ENCODE measurements at regions not wholly inside any gene's neighbourhood (a gene's known extent, or its start where the extent isn't known, plus 50 kb on each side); places are given as distances from the start of the nearest gene placed in this dataset.

DNA sequence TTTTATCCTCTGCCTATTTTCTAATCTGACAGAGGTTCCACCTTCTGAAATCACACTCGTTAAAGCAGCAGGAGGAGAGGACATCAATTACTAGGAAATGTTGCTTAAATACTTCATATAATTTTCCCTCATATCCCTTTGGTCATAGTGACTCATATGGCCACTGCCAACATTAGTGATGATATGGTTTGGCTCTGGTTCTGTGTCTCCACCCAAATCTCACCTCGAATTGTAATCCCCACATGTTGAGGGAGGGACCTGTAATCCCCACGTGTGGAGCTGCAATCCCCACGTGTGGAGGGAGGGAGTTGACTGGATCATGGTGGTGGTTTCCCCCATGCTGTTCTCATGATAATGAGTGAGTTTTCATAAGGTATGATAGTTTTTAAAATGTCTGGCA, 618.4 kb upstream of the SLITRK5 start:
- WGBS, 2 donors, result 44 to 60% methylated on average over 4 of the region's 4 CpGs
- no peaks in the 10 kb centered on the region for H3K36me3 ChIP-seq
- no peak for DNase-seq
- no peak for ATAC-seq
- no peaks in the 10 kb centered on the region for H3K4me1 ChIP-seq
- H3K4me3 ChIP-seq, result no peak overlapping the region
- TF ChIP-seq, protein P1, sequence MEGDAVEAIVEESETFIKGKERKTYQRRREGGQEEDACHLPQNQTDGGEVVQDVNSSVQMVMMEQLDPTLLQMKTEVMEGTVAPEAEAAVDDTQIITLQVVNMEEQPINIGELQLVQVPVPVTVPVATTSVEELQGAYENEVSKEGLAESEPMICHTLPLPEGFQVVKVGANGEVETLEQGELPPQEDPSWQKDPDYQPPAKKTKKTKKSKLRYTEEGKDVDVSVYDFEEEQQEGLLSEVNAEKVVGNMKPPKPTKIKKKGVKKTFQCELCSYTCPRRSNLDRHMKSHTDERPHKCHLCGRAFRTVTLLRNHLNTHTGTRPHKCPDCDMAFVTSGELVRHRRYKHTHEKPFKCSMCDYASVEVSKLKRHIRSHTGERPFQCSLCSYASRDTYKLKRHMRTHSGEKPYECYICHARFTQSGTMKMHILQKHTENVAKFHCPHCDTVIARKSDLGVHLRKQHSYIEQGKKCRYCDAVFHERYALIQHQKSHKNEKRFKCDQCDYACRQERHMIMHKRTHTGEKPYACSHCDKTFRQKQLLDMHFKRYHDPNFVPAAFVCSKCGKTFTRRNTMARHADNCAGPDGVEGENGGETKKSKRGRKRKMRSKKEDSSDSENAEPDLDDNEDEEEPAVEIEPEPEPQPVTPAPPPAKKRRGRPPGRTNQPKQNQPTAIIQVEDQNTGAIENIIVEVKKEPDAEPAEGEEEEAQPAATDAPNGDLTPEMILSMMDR (IDR thresholded peaks at IDR 0.05), result no peak
- intact Hi-C loops (cut with DNase I), result no loop called here
- H3K27me3 ChIP-seq, result no peaks in the 10 kb centered on the region
- peaks cover 0 to 10% (median 0%) of the 10 kb centered on the region in 11 donors for H3K9me3 ChIP-seq
- H3K27ac ChIP-seq, result no peak overlapping the region

DNA sequence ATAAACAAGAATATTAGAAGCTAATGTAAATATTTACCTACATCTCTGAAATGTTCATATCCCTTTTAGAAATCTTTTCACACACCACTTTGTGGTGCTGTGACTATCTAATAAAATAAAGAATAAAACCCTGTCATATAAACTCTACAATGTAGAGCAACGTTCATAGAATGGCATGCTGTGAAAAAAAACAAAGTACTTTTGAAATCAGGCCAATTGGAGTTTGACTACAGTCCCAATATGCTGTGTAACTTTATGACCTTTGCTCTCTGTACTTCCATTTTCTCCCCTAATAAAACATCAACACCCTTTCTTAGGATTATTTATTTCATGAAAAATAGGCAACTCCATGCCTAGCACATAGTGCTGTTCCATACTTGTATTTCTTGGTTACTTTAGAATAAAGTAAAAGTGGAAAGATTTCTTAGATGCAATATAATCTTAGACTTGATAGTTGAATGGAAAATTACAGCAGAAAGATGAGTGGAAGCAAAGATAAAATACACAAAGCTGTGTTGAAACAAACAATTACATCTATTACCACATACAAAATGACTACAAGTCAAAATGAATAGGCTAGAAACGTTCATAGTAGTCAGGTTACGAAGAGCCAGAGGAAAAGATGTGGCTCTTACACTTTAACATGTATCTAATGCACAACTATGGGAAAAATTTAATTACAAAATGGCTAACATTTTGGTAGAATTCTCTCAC, 613.2 kb upstream of the SLITRK5 start:
- H3K27ac ChIP-seq, result no peak overlapping the region
- DNase-seq, result no peak
- intact Hi-C loops (cut with DNase I), result no loop called here
- H3K27me3 ChIP-seq, result no peaks in the 10 kb centered on the region
- WGBS, 2 donors, result 48 to 55% methylated on average over 3 of the region's 3 CpGs
- H3K4me3 ChIP-seq, result no peak overlapping the region
- no peaks in the 10 kb centered on the region for H3K4me1 ChIP-seq
- no peak for ATAC-seq
- TF ChIP-seq, protein P1 (IDR thresholded peaks at IDR 0.05), result no peak
- H3K9me3 ChIP-seq, result peaks cover 0 to 5% (median 0%) of the 10 kb centered on the region in 11 donors
- H3K36me3 ChIP-seq, result no peaks in the 10 kb centered on the region

DNA sequence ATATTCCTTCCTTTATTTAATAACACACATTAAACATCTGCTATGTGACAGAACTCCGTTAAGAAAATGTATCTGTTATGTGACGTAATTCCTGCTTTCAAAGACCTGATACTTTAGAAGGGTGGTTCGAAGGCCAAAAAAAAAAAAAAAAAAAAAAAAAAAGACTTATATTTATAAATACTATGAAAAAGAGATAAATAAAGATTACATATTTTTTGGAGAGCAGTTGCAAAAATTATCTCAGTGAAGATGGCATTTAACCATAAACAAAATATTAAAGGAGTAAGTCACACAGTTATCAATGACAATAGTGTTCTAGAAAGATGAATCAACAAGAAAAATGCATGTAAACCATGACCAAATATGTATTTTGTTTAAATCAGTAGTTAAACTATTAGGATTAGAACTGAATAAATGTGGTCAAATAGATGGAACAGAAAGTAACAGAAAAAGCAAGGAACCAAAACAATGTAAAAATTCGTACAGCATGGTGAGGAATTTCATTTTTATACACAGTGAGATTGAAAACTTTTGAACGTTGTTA, 612.3 kb upstream of the SLITRK5 start:
- H3K27me3 ChIP-seq, result no peaks in the 10 kb centered on the region
- no peak for DNase-seq
- H3K9me3 ChIP-seq, result peaks cover 0 to 5% (median 0%) of the 10 kb centered on the region in 11 donors
- no peak for ATAC-seq
- no peaks in the 10 kb centered on the region for H3K36me3 ChIP-seq
- TF ChIP-seq, protein P1 (IDR thresholded peaks at IDR 0.05), result no peak
- H3K27ac ChIP-seq, result no peak overlapping the region
- 57 to 60% methylated on average over 5 of the region's 5 CpGs for WGBS, 2 donors
- H3K4me1 ChIP-seq, result no peaks in the 10 kb centered on the region
- no peak overlapping the region for H3K4me3 ChIP-seq
- intact Hi-C loops (cut with DNase I), result no loop called here

DNA sequence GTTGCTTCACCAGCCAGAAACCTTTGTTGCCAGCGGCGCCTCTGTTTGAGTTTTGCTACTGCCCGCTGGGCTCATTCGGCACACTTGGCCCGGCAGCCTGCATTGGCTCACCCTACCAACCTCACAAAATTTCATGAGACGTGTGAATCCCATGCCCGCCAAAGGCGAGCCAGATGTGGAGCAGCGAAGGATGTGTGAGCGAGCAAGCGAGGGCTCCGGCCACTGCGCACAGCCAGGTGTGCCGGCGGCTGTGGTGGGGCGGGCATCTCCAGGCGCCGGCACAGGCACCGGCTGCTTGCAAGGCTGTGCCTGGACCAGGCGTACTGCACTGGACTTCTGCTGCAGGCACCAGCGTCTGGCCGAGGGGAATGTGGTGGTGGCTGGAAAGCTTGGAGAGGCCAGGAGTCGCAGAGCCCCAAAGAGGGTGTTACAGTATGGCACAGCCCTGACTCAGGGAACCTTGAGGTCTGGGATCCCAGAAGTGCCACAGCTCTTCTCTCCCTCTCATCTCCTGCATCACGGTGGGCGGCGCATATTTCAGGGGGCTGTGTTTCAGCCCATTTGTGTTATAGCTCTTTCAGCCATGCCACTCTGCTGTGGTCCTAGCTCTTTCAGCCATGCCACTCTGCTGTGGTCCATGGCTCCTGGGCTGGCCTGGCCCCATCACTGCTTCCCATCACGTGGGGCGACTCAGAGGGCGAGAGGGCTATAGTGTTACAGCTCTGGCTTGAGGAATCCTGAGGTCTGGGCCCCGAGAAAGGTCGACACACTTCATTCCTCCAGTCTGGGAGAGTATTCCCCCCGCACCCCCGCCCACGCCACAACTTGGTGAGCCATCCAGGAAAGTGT, 592.0 kb upstream of the SLITRK5 start:
- Histone ChIP-seq H3K4me3 (no peak overlapping the region), H3K9me3 (peaks cover 0 to 13% (median 0%) of the 10 kb centered on the region in 11 donors), H3K27ac (no peak overlapping the region), H3K27me3 (no peaks in the 10 kb centered on the region), H3K36me3 (no peaks in the 10 kb centered on the region), H3K4me1 (no peaks in the 10 kb centered on the region)
- TF ChIP-seq, protein P1 (IDR thresholded peaks at IDR 0.05), result no peak
- WGBS, 2 donors, result 90 to 95% methylated on average over 32 to 34 of the region's 34 CpGs
- intact Hi-C loops (cut with DNase I), result no loop called here
- DNase-seq (no peak), ATAC-seq (no peak)
